ENCODE measurements at regions not wholly inside any gene's neighbourhood (a gene's known extent, or its start where the extent isn't known, plus 50 kb on each side); places are given as distances from the start of the nearest gene placed in this dataset.

- DNase-seq (ENCODE audit: low spot score) = no peak
These were observed 556.7 kb downstream of the TYW1 start for GRCh38 chr7:67553378-67553777.

- no peak for DNase-seq (ENCODE audit: low spot score)
These were observed 558.4 kb downstream of the TYW1 start for GRCh38 chr7:67554986-67555385.

DNA sequence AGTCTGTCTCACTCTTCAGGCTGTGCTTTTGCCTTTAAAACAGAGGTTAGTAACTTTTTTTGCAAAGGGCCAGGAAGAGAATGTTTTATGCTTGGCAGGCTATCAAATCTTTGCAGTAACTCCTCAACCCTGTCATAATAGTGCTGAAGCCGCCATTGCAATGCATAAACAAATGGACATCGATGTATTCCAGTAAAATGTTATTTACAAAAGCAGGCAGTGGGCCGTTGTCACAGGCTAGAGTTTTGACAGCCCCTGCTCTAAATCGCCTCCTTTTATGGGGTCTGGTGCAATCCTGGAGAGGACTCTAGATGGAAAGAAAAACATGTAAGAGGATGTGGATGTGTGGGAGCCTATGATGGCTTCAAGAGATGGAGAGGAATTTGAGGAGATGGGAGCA lies 568.3 kb downstream of the TYW1 start:
- no peak for DNase-seq (ENCODE audit: low spot score)

DNA sequence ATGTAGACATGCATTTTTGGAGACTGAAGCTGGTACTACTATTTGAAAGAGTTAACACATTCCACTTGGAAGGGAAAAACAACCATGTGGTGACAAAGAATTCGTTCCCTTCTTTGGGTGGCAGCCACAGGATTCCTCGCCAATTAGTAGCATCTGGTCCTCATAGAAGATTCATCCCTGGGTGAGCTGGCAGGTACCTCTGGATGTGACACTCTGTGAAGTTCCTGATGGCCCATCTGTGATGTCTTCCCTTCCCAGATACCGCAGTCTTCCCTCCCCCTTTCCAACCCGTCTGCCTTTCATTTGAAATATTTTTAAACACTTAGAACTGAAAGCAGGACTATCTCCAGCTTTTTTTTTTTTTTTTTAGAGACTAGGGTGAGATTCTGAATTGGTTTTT lies 569.5 kb downstream of the TYW1 start:
- DNase-seq (ENCODE audit: low spot score) = no peak

DNA sequence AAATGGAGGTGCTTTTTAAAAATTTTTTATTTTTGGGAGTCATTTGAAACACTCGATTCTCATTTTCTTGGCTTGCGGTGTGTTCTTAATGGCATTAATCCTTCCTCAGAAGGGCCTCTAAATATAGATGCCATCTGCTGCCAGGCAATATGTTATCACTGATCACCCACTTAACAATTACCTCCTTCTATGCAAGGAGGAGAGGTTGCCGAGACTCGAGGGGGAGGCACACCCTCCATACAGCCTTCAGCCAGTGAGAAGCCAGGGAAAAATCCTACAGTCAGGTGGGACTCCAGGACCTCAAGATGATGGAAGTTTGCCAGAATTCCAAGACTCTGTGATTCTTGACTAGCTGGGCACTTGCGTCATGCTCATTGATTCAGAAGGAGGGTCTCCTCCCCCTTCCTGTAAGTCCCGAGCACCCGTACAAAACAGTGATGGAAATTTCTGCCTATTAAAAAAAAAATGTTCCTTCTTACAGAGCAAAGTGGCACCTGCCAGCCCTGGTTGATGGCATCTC lies 574.5 kb downstream of the TYW1 start:
- no peak for DNase-seq (ENCODE audit: low spot score)

DNA sequence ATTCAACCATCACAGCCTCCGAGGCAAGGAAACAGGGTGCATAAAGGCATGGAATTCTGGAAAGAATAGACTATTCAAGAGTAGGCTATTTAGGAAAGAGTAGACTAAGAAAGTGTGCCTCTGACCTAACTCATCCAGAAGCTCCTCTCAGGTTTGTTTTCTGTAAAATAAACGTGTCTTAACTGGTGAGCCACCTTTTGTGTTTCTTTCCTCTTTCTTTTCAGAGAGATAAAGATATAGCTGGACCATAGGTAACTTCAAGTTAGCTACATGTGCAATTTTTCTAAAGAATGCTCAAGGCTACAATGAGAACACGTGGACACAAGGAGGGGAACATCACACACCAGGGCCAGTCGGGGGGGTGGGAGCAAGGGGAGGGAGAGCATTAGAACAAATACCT lies 577.0 kb downstream of the TYW1 start:
- no peak for DNase-seq (ENCODE audit: low spot score)

DNA sequence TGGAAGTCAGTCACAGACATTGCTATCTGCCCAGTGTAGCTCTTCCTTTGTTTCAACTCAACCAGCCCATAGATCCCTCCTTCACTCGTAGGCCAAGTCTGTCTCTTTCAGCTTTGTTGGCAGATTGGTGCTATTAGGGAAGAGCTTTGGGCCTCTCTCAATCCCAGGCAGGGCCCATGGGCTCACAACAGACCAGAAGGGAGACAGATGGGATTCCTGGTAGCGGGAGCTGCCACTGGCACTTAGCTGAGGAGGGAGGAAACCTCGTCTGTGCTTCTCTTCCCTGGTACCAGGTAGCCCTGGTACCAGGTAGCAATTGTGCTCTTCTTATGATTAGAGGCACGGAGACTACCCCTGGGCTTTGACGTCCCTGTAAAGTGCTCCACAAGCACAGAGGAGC lies 592.0 kb downstream of the TYW1 start:
- no peak for DNase-seq (ENCODE audit: low spot score)

GRCh38 chr7:67589183-67589582 lies 592.5 kb downstream of the TYW1 start:
- DNase-seq (ENCODE audit: low spot score) = no peak

DNA sequence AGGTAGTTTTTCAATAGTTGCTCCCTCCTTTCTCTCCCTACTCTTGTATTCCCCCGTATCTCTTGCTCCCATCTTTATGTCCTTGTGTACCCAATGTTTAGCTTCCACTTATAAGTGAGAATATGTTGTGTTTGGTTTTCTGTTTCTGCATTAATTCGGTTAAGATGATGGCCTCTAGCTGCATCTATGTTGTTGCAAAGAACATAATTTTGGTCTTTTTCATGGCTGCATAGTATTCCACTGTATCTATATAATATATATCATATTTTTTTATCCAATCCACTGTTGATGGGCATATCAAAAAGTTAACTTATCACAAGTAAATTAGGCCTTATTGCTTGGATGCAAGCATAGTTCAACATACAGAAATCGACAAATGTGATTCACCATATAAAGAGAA lies 594.0 kb downstream of the TYW1 start:
- no peak for DNase-seq (ENCODE audit: low spot score)

DNA sequence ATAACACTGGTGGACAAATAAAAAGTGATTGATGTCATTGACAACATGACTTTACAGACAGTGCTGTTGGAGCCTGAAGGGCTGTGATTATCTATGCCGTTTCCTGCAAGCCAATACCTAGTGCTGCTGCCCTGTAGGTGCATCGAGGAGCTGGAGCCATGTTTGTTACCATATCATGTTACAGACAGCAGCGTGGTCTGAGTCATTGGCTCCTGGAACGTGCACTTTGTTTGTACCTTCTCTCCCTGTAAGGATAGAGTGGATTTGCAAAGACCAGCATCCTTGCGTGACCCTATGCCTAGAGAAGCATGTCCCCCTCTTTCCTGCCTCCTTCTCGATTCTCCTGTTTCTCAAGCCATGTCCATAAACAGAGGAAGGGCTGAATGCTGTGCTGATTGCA lies 597.2 kb downstream of the TYW1 start:
- no peak for DNase-seq (ENCODE audit: low spot score)

DNA sequence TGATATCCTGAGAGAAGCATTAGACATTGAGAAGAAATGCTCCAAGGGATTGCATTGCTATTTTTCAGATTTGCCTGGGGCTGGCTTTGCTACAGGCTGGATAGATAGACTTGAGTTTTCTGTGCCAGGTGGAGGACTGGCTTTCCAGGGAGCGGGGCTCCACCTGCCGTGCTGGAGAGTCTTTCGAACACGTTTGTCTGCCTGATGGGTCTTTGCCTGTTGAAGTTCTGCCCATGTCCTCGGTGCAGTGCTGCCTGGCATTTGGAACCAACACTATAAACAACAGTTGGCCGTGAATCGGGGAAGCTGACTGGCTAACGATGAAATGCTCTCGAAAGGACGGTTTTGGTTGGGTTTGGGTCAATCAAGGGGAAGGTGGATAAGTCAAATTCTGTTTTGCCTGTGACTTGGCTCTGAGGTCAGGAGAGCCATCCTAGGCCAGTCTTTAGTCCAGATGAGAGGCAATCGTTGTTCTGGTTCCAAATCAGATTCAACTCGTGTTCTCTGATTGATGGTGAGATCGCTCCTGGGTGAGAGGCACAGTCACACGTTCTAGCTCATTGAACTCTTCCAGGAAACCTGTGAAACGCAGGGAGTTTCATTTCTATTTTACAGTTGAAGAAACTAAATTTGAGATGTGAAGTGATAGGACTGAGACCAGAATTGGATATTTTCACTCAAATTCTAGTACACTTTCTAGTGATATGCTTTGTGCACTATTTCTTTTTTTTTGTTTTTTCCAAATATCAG lies 599.0 kb downstream of the TYW1 start:
- no peak for DNase-seq (ENCODE audit: low spot score)

DNA sequence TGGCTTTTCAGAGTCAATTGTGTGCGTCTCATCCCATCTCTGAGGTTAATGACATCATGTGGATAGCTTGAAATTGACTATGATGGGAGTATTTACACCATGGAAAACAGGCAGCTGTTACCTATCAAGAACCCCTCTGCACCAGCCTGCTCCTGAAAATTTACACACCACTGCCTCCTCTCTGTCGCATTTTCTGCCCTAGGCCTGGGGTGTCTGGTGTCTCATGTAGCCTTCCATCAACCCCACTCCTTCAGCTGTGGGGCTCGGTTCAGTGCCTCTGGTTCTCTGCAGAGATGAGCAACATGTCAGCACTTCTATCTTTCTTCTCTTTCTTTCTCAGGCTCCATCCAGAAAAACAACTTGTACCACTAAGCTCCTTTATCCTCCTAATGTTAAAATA lies 600.5 kb downstream of the TYW1 start:
- DNase-seq (ENCODE audit: low spot score) = no peak

DNA sequence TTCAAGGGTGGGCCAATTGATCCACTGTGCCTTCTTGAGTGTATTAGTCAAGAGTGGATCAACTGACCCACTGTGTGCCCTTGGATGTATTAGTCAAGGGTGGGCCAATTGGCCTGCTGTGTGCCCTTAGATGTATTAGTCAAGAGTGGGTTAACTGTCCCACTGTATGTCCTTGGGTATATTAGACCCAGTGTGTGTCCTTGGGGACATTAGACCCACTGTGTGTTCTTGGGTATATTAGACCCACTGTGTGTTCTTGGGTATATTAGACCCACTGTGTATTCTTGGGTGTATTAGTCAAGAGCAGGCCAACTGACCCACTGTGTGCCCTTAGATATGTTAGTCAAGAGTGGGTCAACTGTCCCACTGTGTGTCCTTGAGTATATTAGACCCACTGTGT lies 601.8 kb downstream of the TYW1 start:
- no peak for DNase-seq (ENCODE audit: low spot score)

GRCh38 chr7:67599331-67600062 lies 602.9 kb downstream of the TYW1 start:
- DNase-seq (ENCODE audit: low spot score) = no peak

- DNase-seq (ENCODE audit: low spot score) = no peak
These were observed 605.7 kb downstream of the TYW1 start for GRCh38 chr7:67602246-67602887.

GRCh38 chr7:67604461-67605386 lies 608.1 kb downstream of the TYW1 start:
- no peak for DNase-seq (ENCODE audit: low spot score)

DNA sequence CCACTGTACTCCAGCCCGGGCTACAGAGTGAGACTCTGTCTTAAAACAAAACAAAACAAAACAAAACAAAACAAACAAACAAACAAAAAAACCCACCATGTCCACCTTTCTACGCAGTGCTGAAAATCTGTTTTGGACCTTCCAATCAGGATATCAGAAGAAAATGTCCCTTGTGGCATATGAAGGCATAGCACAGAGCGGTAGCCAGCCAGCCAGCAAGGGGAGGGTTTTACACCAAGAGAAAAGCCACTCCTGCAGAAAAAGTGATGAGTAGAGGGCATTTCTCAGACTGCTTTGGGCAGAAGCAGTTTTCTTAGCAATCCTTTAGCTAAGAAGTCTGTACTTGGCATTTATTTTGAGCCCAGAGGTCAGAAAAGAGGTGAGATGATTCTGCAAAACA lies 612.2 kb downstream of the TYW1 start:
- DNase-seq (ENCODE audit: low spot score) = no peak

GRCh38 chr7:67610897-67611296 lies 614.3 kb downstream of the TYW1 start:
- no peak for DNase-seq (ENCODE audit: low spot score)

GRCh38 chr7:67614843-67615242 lies 618.2 kb downstream of the TYW1 start:
- DNase-seq (ENCODE audit: low spot score) = no peak

DNA sequence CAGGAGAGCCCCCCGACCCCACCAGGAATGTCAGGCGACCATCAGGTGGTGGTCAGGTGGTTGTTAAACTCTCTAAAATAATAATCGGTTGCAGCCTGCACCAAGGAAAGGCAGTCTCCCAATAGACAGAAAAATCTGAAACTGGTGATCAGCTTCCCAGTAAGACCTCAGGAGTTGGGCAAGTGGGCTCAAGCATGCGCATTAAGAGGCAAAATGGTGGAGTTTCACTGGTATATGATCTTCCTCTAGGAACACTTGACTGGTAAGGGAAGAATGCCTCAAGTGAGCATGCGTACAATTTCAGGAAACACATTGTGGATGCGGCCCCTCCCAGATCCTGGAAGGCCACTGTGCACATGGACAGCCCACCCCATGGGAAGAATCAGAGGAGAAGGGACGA lies 619.9 kb downstream of the TYW1 start:
- DNase-seq (ENCODE audit: low spot score) = no peak

DNA sequence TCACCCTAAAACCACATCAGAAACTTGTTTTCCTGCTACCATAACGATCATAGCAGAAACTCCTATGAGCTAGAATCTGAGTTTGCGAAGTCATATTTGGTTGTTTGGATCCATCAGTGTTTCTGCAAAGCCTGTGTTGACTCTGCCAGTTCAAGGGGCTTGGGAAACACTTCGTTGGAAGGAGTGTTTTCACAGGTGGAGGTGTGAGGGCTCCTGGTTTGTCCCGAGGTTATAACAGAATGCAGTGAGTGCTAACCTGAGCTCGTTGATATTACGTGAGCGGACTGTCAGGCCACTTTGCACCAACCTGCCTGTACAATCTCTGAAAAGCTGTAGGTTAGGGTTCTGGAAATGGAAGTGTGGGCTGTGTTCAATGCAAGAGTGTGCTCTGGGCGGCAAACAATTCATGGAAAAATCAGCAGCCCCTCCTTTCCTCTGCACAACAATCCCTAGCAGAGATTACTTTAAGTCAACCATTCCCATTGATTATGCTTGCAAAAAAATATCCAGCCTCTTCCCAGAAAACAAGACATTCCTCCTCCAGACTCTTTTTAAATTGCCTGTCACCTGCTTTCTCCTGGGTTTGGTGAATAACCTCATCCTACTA lies 622.0 kb downstream of the TYW1 start:
- DNase-seq (ENCODE audit: low spot score) = no peak

GRCh38 chr7:67619175-67619574 lies 622.5 kb downstream of the TYW1 start:
- DNase-seq (ENCODE audit: low spot score) = no peak

Measured in germinal center (tissue), 1 donor.